H1 (cell line): ENCODE measurements at regions not wholly inside any gene's neighbourhood (a gene's known extent, or its start where the extent isn't known, plus 50 kb on each side); places are given as distances from the start of the nearest gene placed in this dataset.

Experiments used
- CEBPB ChIP-seq: IDR thresholded peaks from 2 replicates; pipeline ENCODE4 v1.6.1; 2012; ENCODE audit warnings: low read depth, low read length
- EZH2 ChIP-seq: fragments of 200-600 bp; sonication (generic); IDR thresholded peaks from 2 replicates; pipeline ENCODE4 v1.7.1; 2012; ENCODE audit warnings: low read depth, mild to moderate bottlenecking, moderate library complexity, low read length, inconsistent platforms; ENCODE audit not compliant: severe bottlenecking
- POLR2A ChIP-seq, 2 experiments: IDR thresholded peaks; 1 replicate in 1 of 2; 2 replicates in 1 of 2; pipeline ENCODE4 v1.6.1; 2011; ENCODE audit warnings: low read depth in 2 of 2, low read length in 2 of 2, mild to moderate bottlenecking in 2 of 2; ENCODE audit errors: control extremely low read depth in 1 of 2
- TAF7 ChIP-seq: optimal IDR thresholded peaks from 2 replicates; pipeline ENCODE3; 2011; ENCODE audit warnings: low read depth, mild to moderate bottlenecking, inconsistent platforms, low read length, moderate library complexity, borderline replicate concordance

DNA sequence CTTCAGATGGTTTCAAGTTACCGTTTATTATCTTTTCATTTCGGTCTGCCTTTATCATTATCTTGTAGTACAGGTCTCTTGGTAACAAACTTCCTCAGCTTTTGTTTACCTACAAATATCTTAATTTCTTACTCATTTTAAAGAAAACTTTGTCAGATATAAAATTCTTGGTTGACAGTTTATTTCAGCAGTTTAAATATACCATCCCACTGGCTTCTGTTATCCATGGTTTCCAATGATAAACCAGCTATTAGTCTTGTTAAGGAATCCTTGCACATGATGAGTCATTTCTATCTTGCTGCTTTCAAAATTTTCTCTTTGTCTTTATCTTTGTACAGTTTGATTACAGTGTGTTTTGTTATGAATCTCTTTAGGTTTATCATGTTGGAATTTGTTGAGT lies 308.3 kb upstream of the SPRY2 start:
- TF ChIP-seq TAF7 (no peak), EZH2 (no peak), CEBPB (no peak), POLR2A (IDR thresholded peaks at IDR 0.05; ENCODE audit: control extremely low read depth in 1 of 2, low read depth in 2 of 2, low read length in 2 of 2) (no peak)
